ENCODE measurements at regions not wholly inside any gene's neighbourhood (a gene's known extent, or its start where the extent isn't known, plus 50 kb on each side); places are given as distances from the start of the nearest gene placed in this dataset.

- TF ChIP-seq NFIC (IDR thresholded peaks at IDR 0.05) (no peak), EGR1 (IDR thresholded peaks at IDR 0.05) (no peak), RAD21 (IDR thresholded peaks at IDR 0.05; ENCODE audit: low read depth) (no peak), EP300 (IDR thresholded peaks at IDR 0.05; ENCODE audit: borderline replicate concordance) (no peak), FOXM1 (IDR thresholded peaks at IDR 0.05; ENCODE audit: borderline replicate concordance, low read depth) (no peak), MAX (IDR thresholded peaks at IDR 0.05) (no peak), USF1 (IDR thresholded peaks at IDR 0.05) (no peak), YY1 (IDR thresholded peaks at IDR 0.05; ENCODE audit: low read depth) (no peak), TAF1 (IDR thresholded peaks at IDR 0.05; ENCODE audit: low read depth) (no peak)
These were observed 1204.0 kb upstream of the ADGRB3 start for GRCh38 chr6:67431076-67431475.
